HepG2 (cell line): ENCODE measurements at regions not wholly inside any gene's neighbourhood (a gene's known extent, or its start where the extent isn't known, plus 50 kb on each side); places are given as distances from the start of the nearest gene placed in this dataset.

Source experiments
- ATAC-seq: fragments of 200-7000 bp; cut with Tn5 transposase; 3 replicates; pipeline ENCODE4 v1.9.1; 2020; ENCODE audit warnings: mild to moderate bottlenecking, moderate library complexity
- BruUV-seq: library from RNA; stranded (reverse); fragments of 400-500 nt; replicated peaks from 2 replicates; lab custom pipeline; 2021; lab: Mats Ljungman, UMichigan
- CTCF ChIA-PET: fragments of 300-600 bp; formaldehyde crosslinking; extraction: SDS; loops from one replicate; lab custom pipeline; 2021; ENCODE audit warnings: low total read pairs, inconsistent platforms, low intra/inter-chr PET ratio; lab: Yijun Ruan, JAX
- POLR2A ChIA-PET: fragments of 350-600 bp; sonication (Branson Sonifier 250); formaldehyde crosslinking; loops from one replicate; lab custom pipeline; 2020; ENCODE audit warnings: antibody characterized with exemption, inconsistent platforms; lab: Yijun Ruan, JAX
- DNase-seq: peaks from one replicate; pipeline ENCODE4 v3.0.0-alpha.2; 2015; ENCODE audit warnings: low spot score
- FAIRE-seq: peaks from 3 replicates; lab custom pipeline; 2011; peaks lifted over from hg19 to GRCh38; lab: Jason Lieb, UNC
- H2AFZ ChIP-seq: one replicate; pipeline ENCODE4 v1.6.1; 2011; ENCODE audit warnings: low read length, inconsistent platforms
- H3K27ac ChIP-seq: fragments of 300-600 bp; 3 replicates; pipeline ENCODE4 v1.8.0; 2011; ENCODE audit warnings: mixed run types, mild to moderate bottlenecking, mixed read lengths, low read length, inconsistent platforms; ENCODE audit not compliant: insufficient read depth; ENCODE audit errors: extremely low read length
- H3K27me3 ChIP-seq, 2 experiments: fragments of 200-600 bp in 1 of 2; 2 replicates in 1 of 2; 3 replicates in 1 of 2; pipeline versions ENCODE4 v1.6.0 to v1.8.0; 2011; ENCODE audit warnings: low read length in 2 of 2, mild to moderate bottlenecking in 2 of 2, moderate library complexity in 2 of 2, inconsistent platforms in 1 of 2; ENCODE audit not compliant: insufficient read depth in 2 of 2, control insufficient read depth in 1 of 2
- H3K36me3 ChIP-seq, 2 experiments: fragments of 200-600 bp in 1 of 2; replicated peaks in 1 of 2; 2 replicates in 1 of 2; 3 replicates in 1 of 2; pipeline versions ENCODE4 v1.5.1 to v1.8.0; 2011; ENCODE audit warnings: low read length in 2 of 2, inconsistent platforms in 1 of 2; ENCODE audit not compliant: insufficient read depth in 2 of 2, control insufficient read depth in 1 of 2
- H3K4me1 ChIP-seq: 2 replicates; pipeline ENCODE4 v1.5.1; 2012; ENCODE audit warnings: low read length, inconsistent platforms; ENCODE audit not compliant: insufficient read depth
- H3K4me2 ChIP-seq: 2 replicates; pipeline ENCODE4 v1.6.0; 2011; ENCODE audit warnings: low read depth, low read length, inconsistent platforms
- H3K4me3 ChIP-seq, 3 experiments: fragments of 200-600 bp in 1 of 3; sonication (generic), shearing (Covaris generic) in 1 of 3; replicated peaks in 1 of 3; 2 replicates each; pipeline ENCODE4 v1.5.1; 2011 to 2016; ENCODE audit warnings: low read length in 3 of 3, inconsistent platforms in 2 of 3, low read depth in 2 of 3, mild to moderate bottlenecking in 2 of 3, control low read depth in 1 of 3, mixed read lengths in 1 of 3; ENCODE audit not compliant: insufficient read depth in 1 of 3
- H3K79me2 ChIP-seq: one replicate; pipeline ENCODE4 v1.6.1; 2011; ENCODE audit warnings: low read length, inconsistent platforms; ENCODE audit not compliant: insufficient read depth
- H3K9ac ChIP-seq: 2 replicates; pipeline ENCODE4 v1.6.0; 2011; ENCODE audit warnings: mild to moderate bottlenecking, low read depth, low read length, inconsistent platforms; ENCODE audit not compliant: insufficient read depth
- H3K9me3 ChIP-seq: 2 replicates; pipeline ENCODE4 v1.5.1; 2012; ENCODE audit warnings: mild to moderate bottlenecking, low read length
- H4K20me1 ChIP-seq: 2 replicates; pipeline ENCODE4 v1.6.0; 2011; ENCODE audit warnings: inconsistent platforms, mild to moderate bottlenecking, low read length, moderate library complexity; ENCODE audit not compliant: insufficient read depth
- ELF3 ChIP-seq: IDR thresholded peaks from 2 replicates; pipeline ENCODE4 v1.6.1; 2016; ENCODE audit warnings: missing genetic modification reagents, missing compliant biosample characterization
- FOXP1 ChIP-seq, 2 experiments: fragments of 450-650 bp in 1 of 2; IDR thresholded peaks; 2 replicates each; pipeline ENCODE4 v1.6.1; 2017 to 2018; ENCODE audit warnings: antibody characterized with exemption in 1 of 2
- MATR3 ChIP-seq: sonication (generic); formaldehyde crosslinking; IDR thresholded peaks from 2 replicates; pipeline ENCODE4 v1.4.0; 2020; ENCODE audit warnings: missing genetic modification reagents
- NKX3-1 ChIP-seq: sonication (generic); formaldehyde crosslinking; IDR thresholded peaks from 2 replicates; pipeline ENCODE4 v1.5.0; 2020; ENCODE audit warnings: missing genetic modification reagents
- STAG1 ChIP-seq: sonication (generic); formaldehyde crosslinking; IDR thresholded peaks from 2 replicates; pipeline ENCODE4 v1.4.0; 2020; ENCODE audit warnings: missing genetic modification reagents
- ZBTB7A ChIP-seq: sonication (generic); formaldehyde crosslinking; IDR thresholded peaks from 2 replicates; pipeline ENCODE4 v1.8.0; 2022; ENCODE audit warnings: mild to moderate bottlenecking, missing genetic modification reagents
- ZNF292 ChIP-seq: sonication (generic); formaldehyde crosslinking; IDR thresholded peaks from 2 replicates; pipeline ENCODE4 v1.8.1; 2022; ENCODE audit warnings: mild to moderate bottlenecking, low read depth, missing genetic modification reagents, borderline replicate concordance
- ZNF749 ChIP-seq: sonication (generic); formaldehyde crosslinking; IDR thresholded peaks from 2 replicates; pipeline ENCODE4 v1.8.0; 2022; ENCODE audit warnings: mild to moderate bottlenecking, missing genetic modification reagents, moderate library complexity, borderline replicate concordance
- ZNF768 ChIP-seq: sonication (generic); formaldehyde crosslinking; IDR thresholded peaks from 2 replicates; pipeline ENCODE4 v1.4.0; 2020; ENCODE audit warnings: missing genetic modification reagents
- WGBS: methylation state at CpG from one replicate; pipeline ENCODE4 v1.1.6; 2017; ENCODE audit warnings: low lambda C conversion rate; 5-methylcytosine and 5-hydroxymethylcytosine counted together
- in situ Hi-C: cut with HindIII; loops from 2 replicates; pipeline ENCODE4 v1.10.0; 2017; ENCODE audit warnings: low pct_unique_long_range_greater_than_20kb; ENCODE audit not compliant: extremely low pct_ligation_motif_present
- intact Hi-C: fragments of 100-400 bp; cut with micrococcal nuclease; formaldehyde crosslinking; loops from one replicate; pipeline ENCODE4 v1.10.0; 2022; ENCODE audit not compliant: unreplicated experiment
- TF ChIP-seq, protein P1 (sequence below): sonication (generic); formaldehyde crosslinking; IDR thresholded peaks from 2 replicates; pipeline ENCODE4 v1.5.0; 2020; ENCODE audit warnings: mild to moderate bottlenecking, missing genetic modification reagents, moderate library complexity

DNA sequence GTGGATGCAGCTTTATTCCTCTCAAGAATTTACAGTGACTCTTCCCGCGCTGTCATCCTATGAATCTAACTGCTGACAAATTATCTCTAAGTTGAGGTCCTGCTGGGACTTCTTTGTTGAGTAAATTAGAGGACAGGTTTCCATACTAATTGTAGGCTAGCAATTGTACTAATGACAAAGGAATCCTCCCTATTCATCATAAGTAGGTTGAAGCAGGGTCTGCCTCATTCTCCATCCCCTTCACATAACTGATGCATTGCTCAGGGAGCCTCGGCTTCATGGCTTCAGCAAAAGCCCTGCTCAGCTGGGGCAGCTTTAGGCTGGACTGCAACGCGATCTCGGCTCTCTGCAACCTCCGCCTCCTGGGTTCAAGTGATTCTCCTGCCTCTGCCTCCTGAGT is 83.1 kb upstream of the IRX6 start:
- ATAC-seq: no peak
- no peaks in the 10 kb centered on the region for H3K4me1 ChIP-seq
- no peaks in the 10 kb centered on the region for H3K79me2 ChIP-seq
- H2AFZ ChIP-seq: no peak overlapping the region
- H3K27me3 ChIP-seq: peaks cover 0 to 4% of the 10 kb centered on the region in 2 experiments; a peak in 1 of 5 replicates
- H3K4me3 ChIP-seq: no peak overlapping the region
- H4K20me1 ChIP-seq: no peaks in the 10 kb centered on the region
- intact Hi-C loops: no loop called here
- TF ChIP-seq ZBTB7A (CRISPR knock-in tag) (no peak), ZNF768 (no peak), ZNF749 (CRISPR knock-in tag) (no peak), NKX3-1 (CRISPR knock-in tag) (no peak), ZNF292 (CRISPR knock-in tag) (no peak), ELF3 (CRISPR knock-in tag) (no peak)
- TF ChIP-seq, all 625 proteins: peak for 0
- no peak for DNase-seq
- 20% methylated on average over 7 of the region's 7 CpGs for WGBS
- no peaks in the 10 kb centered on the region for H3K9me3 ChIP-seq
- POLR2A ChIA-PET: no interaction called here
- no peak overlapping the region for H3K4me2 ChIP-seq
- no peaks in the 10 kb centered on the region for H3K36me3 ChIP-seq
- no peak overlapping the region for H3K27ac ChIP-seq
- no peak overlapping the region for H3K9ac ChIP-seq
- in situ Hi-C loops: no loop called here
- CTCF ChIA-PET: no interaction called here
- BruUV-seq: no TSS peak
- FAIRE-seq: no peak

DNA sequence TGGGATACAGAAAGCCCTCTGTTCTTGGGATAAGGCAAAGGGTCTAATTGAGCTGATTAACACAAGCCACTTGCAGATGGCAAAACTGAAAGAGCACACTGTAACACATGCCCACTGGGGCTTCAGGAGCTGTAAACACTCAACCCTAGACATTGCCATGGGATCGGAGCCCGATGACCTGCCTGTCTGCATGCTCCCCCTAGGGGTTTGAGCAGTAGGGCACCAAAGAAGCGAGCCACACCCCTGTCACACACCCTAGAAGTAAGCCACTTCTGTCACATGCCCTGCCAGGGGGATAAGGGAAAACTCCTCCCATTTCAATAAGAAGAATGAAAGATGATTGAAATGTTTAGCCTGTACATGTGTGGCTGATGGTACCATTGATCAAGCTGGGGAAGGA is 81.3 kb upstream of the IRX6 start:
- no peaks in the 10 kb centered on the region for H3K36me3 ChIP-seq
- in situ Hi-C loops: no loop called here
- 6% methylated on average over 2 of the region's 3 CpGs for WGBS
- ChIA-PET POLR2A (no interaction called here), CTCF (no interaction called here)
- DNase-seq: no peak
- H3K9ac ChIP-seq: no peak overlapping the region
- BruUV-seq: no TSS peak
- no peaks in the 10 kb centered on the region for H3K79me2 ChIP-seq
- H3K4me1 ChIP-seq: no peaks in the 10 kb centered on the region
- no peak overlapping the region for H3K27ac ChIP-seq
- H2AFZ ChIP-seq: no peak overlapping the region
- TF ChIP-seq, protein P1, sequence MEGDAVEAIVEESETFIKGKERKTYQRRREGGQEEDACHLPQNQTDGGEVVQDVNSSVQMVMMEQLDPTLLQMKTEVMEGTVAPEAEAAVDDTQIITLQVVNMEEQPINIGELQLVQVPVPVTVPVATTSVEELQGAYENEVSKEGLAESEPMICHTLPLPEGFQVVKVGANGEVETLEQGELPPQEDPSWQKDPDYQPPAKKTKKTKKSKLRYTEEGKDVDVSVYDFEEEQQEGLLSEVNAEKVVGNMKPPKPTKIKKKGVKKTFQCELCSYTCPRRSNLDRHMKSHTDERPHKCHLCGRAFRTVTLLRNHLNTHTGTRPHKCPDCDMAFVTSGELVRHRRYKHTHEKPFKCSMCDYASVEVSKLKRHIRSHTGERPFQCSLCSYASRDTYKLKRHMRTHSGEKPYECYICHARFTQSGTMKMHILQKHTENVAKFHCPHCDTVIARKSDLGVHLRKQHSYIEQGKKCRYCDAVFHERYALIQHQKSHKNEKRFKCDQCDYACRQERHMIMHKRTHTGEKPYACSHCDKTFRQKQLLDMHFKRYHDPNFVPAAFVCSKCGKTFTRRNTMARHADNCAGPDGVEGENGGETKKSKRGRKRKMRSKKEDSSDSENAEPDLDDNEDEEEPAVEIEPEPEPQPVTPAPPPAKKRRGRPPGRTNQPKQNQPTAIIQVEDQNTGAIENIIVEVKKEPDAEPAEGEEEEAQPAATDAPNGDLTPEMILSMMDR: peak; percentile 39
- TF ChIP-seq FOXP1 (IDR thresholded peaks at IDR 0.05) (no peak), FOXP1 (CRISPR knock-in tag; IDR thresholded peaks at IDR 0.05) (no peak), STAG1 (peak; percentile 44; the same call in 1 of the 2 replicates), MATR3 (CRISPR knock-in tag) (no peak)
- no peaks in the 10 kb centered on the region for H4K20me1 ChIP-seq
- peak; percentile 83 for ATAC-seq
- H3K4me2 ChIP-seq: no peak overlapping the region
- FAIRE-seq: peak; percentile 37
- intact Hi-C loops: no loop called here
- H3K27me3 ChIP-seq: peaks cover 0 to 4% of the 10 kb centered on the region in 2 experiments; a peak in 2 of 5 replicates
- H3K9me3 ChIP-seq: no peaks in the 10 kb centered on the region
- no peak overlapping the region for H3K4me3 ChIP-seq
